HG03066 (cell line): ENCODE measurements at regions not wholly inside any gene's neighbourhood (a gene's known extent, or its start where the extent isn't known, plus 50 kb on each side); places are given as distances from the start of the nearest gene placed in this dataset.
A peak's percentile ranks its signal among the peaks of the same experiment; 100 is the strongest.

Experiments used
- ATAC-seq: cut with Tn5 transposase; IDR thresholded peaks from one replicate; pipeline ENCODE4 v1.9.1; 2021; ENCODE audit warnings: low read depth; ENCODE audit not compliant: unreplicated experiment

GRCh38 chr10:4670737-4671136 is 155.3 kb upstream of the AKR1E2 start:
- ATAC-seq: no peak

GRCh38 chr10:4669585-4669984 is 156.4 kb upstream of the AKR1E2 start:
- ATAC-seq: no peak

GRCh38 chr10:4663162-4663992 is 162.6 kb upstream of the AKR1E2 start:
- ATAC-seq: peak; percentile 86

- ATAC-seq: no peak
Measured at GRCh38 chr10:4662576-4663161, 163.3 kb upstream of the AKR1E2 start.

- ATAC-seq: no peak
Measured at GRCh38 chr10:4661511-4662255, 164.3 kb upstream of the AKR1E2 start.

- no peak for ATAC-seq
Measured at GRCh38 chr10:4658777-4659176, 167.2 kb upstream of the AKR1E2 start.

- peak; percentile 51 for ATAC-seq
Measured at GRCh38 chr10:4656576-4657194, 169.3 kb upstream of the AKR1E2 start.

GRCh38 chr10:4655879-4656278 is 170.1 kb upstream of the AKR1E2 start:
- ATAC-seq: no peak

- no peak for ATAC-seq
Measured at GRCh38 chr10:4655406-4655805, 170.6 kb upstream of the AKR1E2 start.

GRCh38 chr10:4654496-4654895 is 171.5 kb upstream of the AKR1E2 start:
- ATAC-seq: no peak

- no peak for ATAC-seq
Measured at GRCh38 chr10:4653160-4653559, 172.8 kb upstream of the AKR1E2 start.

GRCh38 chr10:4652111-4653010 is 173.6 kb upstream of the AKR1E2 start:
- peak; percentile 69 for ATAC-seq

- peak; percentile 24 for ATAC-seq
Measured at GRCh38 chr10:4651404-4652037, 174.5 kb upstream of the AKR1E2 start.

- ATAC-seq: no peak
Measured at GRCh38 chr10:4650582-4650981, 175.4 kb upstream of the AKR1E2 start.

- ATAC-seq: no peak
Measured at GRCh38 chr10:4649886-4650508, 176.0 kb upstream of the AKR1E2 start.

GRCh38 chr10:4649471-4649870 is 176.5 kb upstream of the AKR1E2 start:
- ATAC-seq: no peak

GRCh38 chr10:4648999-4649398 is 177.0 kb upstream of the AKR1E2 start:
- no peak for ATAC-seq

GRCh38 chr10:4647109-4647785 is 178.8 kb upstream of the AKR1E2 start:
- ATAC-seq: no peak

GRCh38 chr10:4646547-4646946 is 179.5 kb upstream of the AKR1E2 start:
- ATAC-seq: no peak
